Endometrial microvascular endothelial cells (primary cell): ENCODE measurements at regions not wholly inside any gene's neighbourhood (a gene's known extent, or its start where the extent isn't known, plus 50 kb on each side); places are given as distances from the start of the nearest gene placed in this dataset.

Experiments
- in situ Hi-C: cut with HindIII; loops from 2 replicates; pipeline ENCODE4 v1.10.0; 2017; ENCODE audit warnings: low sequenced_read_pairs, low pct_unique_long_range_greater_than_20kb; ENCODE audit errors: inconsistent ontology term

GRCh38 chr1:117747605-117748004, 141.8 kb downstream of the TENT5C start:
- in situ Hi-C loops: no loop called here

GRCh38 chr1:117751321-117751720, 145.5 kb downstream of the TENT5C start:
- in situ Hi-C loops: loop anchor here (25.0 kb wide), 2 partner anchors 136 to 214 kb away; no protein-coding TSS in a partner anchor

GRCh38 chr1:117752661-117753060, 146.8 kb downstream of the TENT5C start:
- in situ Hi-C loops: loop anchor here (25.0 kb wide), 2 partner anchors 135 to 215 kb away; no protein-coding TSS in a partner anchor

- in situ Hi-C loops: loop anchor here (25.0 kb wide), 2 partner anchors 134 to 216 kb away; no protein-coding TSS in a partner anchor
Observed at GRCh38 chr1:117753232-117753631, 147.4 kb downstream of the TENT5C start.

GRCh38 chr1:117753652-117754051, 147.8 kb downstream of the TENT5C start:
- in situ Hi-C loops: loop anchor here (25.0 kb wide), 2 partner anchors 134 to 216 kb away; no protein-coding TSS in a partner anchor

- in situ Hi-C loops: loop anchor here (25.0 kb wide), 2 partner anchors 133 to 217 kb away; no protein-coding TSS in a partner anchor
Observed at GRCh38 chr1:117754061-117754969, 148.5 kb downstream of the TENT5C start.

GRCh38 chr1:117757668-117758067, 151.8 kb downstream of the TENT5C start:
- in situ Hi-C loops: loop anchor here (25.0 kb wide), 2 partner anchors 130 to 220 kb away; no protein-coding TSS in a partner anchor

GRCh38 chr1:117758444-117759316, 152.8 kb downstream of the TENT5C start:
- in situ Hi-C loops: loop anchor here (25.0 kb wide), 2 partner anchors 129 to 221 kb away; no protein-coding TSS in a partner anchor

- in situ Hi-C loops: loop anchor here (25.0 kb wide), 2 partner anchors 128 to 222 kb away; no protein-coding TSS in a partner anchor
Observed at GRCh38 chr1:117759535-117759934, 153.7 kb downstream of the TENT5C start.

GRCh38 chr1:117760069-117760468, 154.2 kb downstream of the TENT5C start:
- in situ Hi-C loops: loop anchor here (25.0 kb wide), 2 partner anchors 127 to 223 kb away; no protein-coding TSS in a partner anchor

- in situ Hi-C loops: loop anchor here (25.0 kb wide), 2 partner anchors 127 to 223 kb away; no protein-coding TSS in a partner anchor
Observed at GRCh38 chr1:117760485-117760884, 154.6 kb downstream of the TENT5C start.

- in situ Hi-C loops: loop anchor here (25.0 kb wide), 2 partner anchors 120 to 230 kb away; no protein-coding TSS in a partner anchor
Observed at GRCh38 chr1:117767756-117768155, 161.7 kb downstream of the GDAP2 start.

- in situ Hi-C loops: loop anchor here (25.0 kb wide), 2 partner anchors 116 to 234 kb away; no protein-coding TSS in a partner anchor
Observed at GRCh38 chr1:117770981-117771531, 158.4 kb downstream of the GDAP2 start.

- in situ Hi-C loops: no loop called here
Observed at GRCh38 chr1:117779364-117779763, 150.1 kb downstream of the GDAP2 start.

- in situ Hi-C loops: no loop called here
Observed at GRCh38 chr1:117780687-117781475, 148.5 kb downstream of the GDAP2 start.

- in situ Hi-C loops: no loop called here
Observed at GRCh38 chr1:117782056-117782455, 147.4 kb downstream of the GDAP2 start.

- in situ Hi-C loops: no loop called here
Observed at GRCh38 chr1:117783606-117784396, 145.6 kb downstream of the GDAP2 start.
